CD14-positive monocyte (primary cell): ENCODE measurements at regions not wholly inside any gene's neighbourhood (a gene's known extent, or its start where the extent isn't known, plus 50 kb on each side); places are given as distances from the start of the nearest gene placed in this dataset.

Experiments
- DNase-seq, 3 donors: peaks; one replicate each; pipeline ENCODE4 v3.0.0-alpha.2; 2011 to 2022
- H2AFZ ChIP-seq: 2 replicates; pipeline ENCODE4 v1.6.0; 2012; ENCODE audit warnings: mild to moderate bottlenecking, low read depth, low read length, inconsistent platforms; ENCODE audit not compliant: insufficient read depth, poor library complexity, severe bottlenecking
- H3K27ac ChIP-seq, 2 donors: 1 replicate in 1 of 2; 2 replicates in 1 of 2; pipeline ENCODE4 v1.5.1; 2012 to 2013; ENCODE audit warnings: low read length in 2 of 2, control low read depth in 1 of 2, inconsistent platforms in 1 of 2, low read depth in 1 of 2, mild to moderate bottlenecking in 1 of 2
- H3K27me3 ChIP-seq, 2 donors: one replicate each; pipeline versions ENCODE4 v1.6.0 to v1.6.1; 2011 to 2013; ENCODE audit warnings: low read length in 2 of 2; ENCODE audit not compliant: control insufficient read depth in 2 of 2, insufficient read depth in 2 of 2
- H3K36me3 ChIP-seq, 2 donors: replicated peaks in 1 of 2; 1 replicate in 1 of 2; 2 replicates in 1 of 2; pipeline versions ENCODE4 v1.5.1 to v1.6.1; 2012 to 2013; ENCODE audit warnings: low read length in 2 of 2, control low read depth in 1 of 2, inconsistent platforms in 1 of 2, mild to moderate bottlenecking in 1 of 2; ENCODE audit not compliant: insufficient read depth in 2 of 2, control insufficient read depth in 1 of 2
- H3K4me1 ChIP-seq, 2 donors: 1 replicate in 1 of 2; 2 replicates in 1 of 2; pipeline versions ENCODE4 v1.5.1 to v1.6.1; 2012 to 2013; ENCODE audit warnings: low read length in 2 of 2, control low read depth in 1 of 2, inconsistent platforms in 1 of 2, mild to moderate bottlenecking in 1 of 2, moderate library complexity in 1 of 2; ENCODE audit not compliant: insufficient read depth in 2 of 2, control insufficient read depth in 1 of 2
- H3K4me2 ChIP-seq: replicated peaks from 2 replicates; pipeline ENCODE3; 2012; ENCODE audit warnings: low read length, moderate library complexity, mild to moderate bottlenecking; ENCODE audit not compliant: poor library complexity, severe bottlenecking; ENCODE audit errors: extremely low read depth
- H3K4me3 ChIP-seq, 3 experiments: fragments of 200-600 bp in 1 of 3; sonication (generic) in 1 of 3; replicated peaks in 1 of 3; 1 replicate in 2 of 3; 2 replicates in 1 of 3; pipeline ENCODE4 v1.5.1; 2011 to 2013; ENCODE audit warnings: low read length in 3 of 3, mild to moderate bottlenecking in 3 of 3, control low read depth in 2 of 3, low read depth in 2 of 3, inconsistent platforms in 1 of 3, moderate library complexity in 1 of 3
- H3K79me2 ChIP-seq: 2 replicates; pipeline ENCODE4 v1.6.0; 2012; ENCODE audit warnings: mild to moderate bottlenecking, control low read depth, inconsistent platforms, low read length, moderate library complexity; ENCODE audit not compliant: insufficient read depth
- H3K9ac ChIP-seq: 2 replicates; pipeline ENCODE4 v1.6.0; 2017; ENCODE audit warnings: low read length, mild to moderate bottlenecking; ENCODE audit not compliant: insufficient read depth, poor library complexity, severe bottlenecking
- H3K9me3 ChIP-seq, 2 donors: replicated peaks in 1 of 2; 1 replicate in 1 of 2; 2 replicates in 1 of 2; pipeline versions ENCODE4 v1.5.1 to v1.6.1; 2012 to 2013; ENCODE audit warnings: low read length in 2 of 2, control low read depth in 1 of 2; ENCODE audit not compliant: control insufficient read depth in 1 of 2, insufficient read depth in 1 of 2
- H4K20me1 ChIP-seq: 2 replicates; pipeline ENCODE4 v1.6.0; 2012; ENCODE audit warnings: mild to moderate bottlenecking, low read length, control low read depth, moderate library complexity; ENCODE audit not compliant: insufficient read depth
- H3K27ac Mint-ChIP-seq, 7 donors: one replicate each; pipeline ENCODE4 v1.8.0; 2020; ENCODE audit warnings: mild to moderate bottlenecking in 7 of 7, mixed read lengths in 7 of 7, moderate library complexity in 6 of 7, inconsistent platforms in 2 of 7
- H3K27me3 Mint-ChIP-seq, 3 donors: one replicate each; pipeline ENCODE4 v1.8.0; 2021 to 2022; ENCODE audit warnings: low read depth in 3 of 3, mild to moderate bottlenecking in 3 of 3, mixed read lengths in 3 of 3, moderate library complexity in 3 of 3, inconsistent platforms in 1 of 3
- H3K36me3 Mint-ChIP-seq, 2 donors: one replicate each; pipeline ENCODE4 v1.8.0; 2020; ENCODE audit warnings: mixed read lengths in 2 of 2, inconsistent platforms in 1 of 2, mild to moderate bottlenecking in 1 of 2
- H3K4me1 Mint-ChIP-seq: one replicate; pipeline ENCODE4 v1.8.0; 2020; ENCODE audit warnings: mild to moderate bottlenecking, mixed read lengths
- H3K4me3 Mint-ChIP-seq, 2 donors: one replicate each; pipeline ENCODE4 v1.8.0; 2020; ENCODE audit warnings: mild to moderate bottlenecking in 2 of 2, mixed read lengths in 2 of 2, moderate library complexity in 1 of 2
- H3K9me3 Mint-ChIP-seq, 7 donors: one replicate each; pipeline ENCODE4 v1.8.0; 2020 to 2022; ENCODE audit warnings: mixed read lengths in 7 of 7, mild to moderate bottlenecking in 6 of 7, moderate library complexity in 6 of 7, inconsistent platforms in 2 of 7
- WGBS: methylation state at CpG from one replicate; pipeline ENCODE4 v1.1.5; 2013; ENCODE audit warnings: missing lambda C conversion rate; ENCODE audit not compliant: insufficient coverage; 5-methylcytosine and 5-hydroxymethylcytosine counted together
- intact Hi-C, 2 donors: fragments of 100-400 bp; cut with micrococcal nuclease; formaldehyde crosslinking; loops; one replicate each; pipeline versions ENCODE4 v1.15.0 to v1.15.1; 2023
- TF ChIP-seq, protein P1 (sequence below): fragments of 200-600 bp; IDR thresholded peaks from one replicate; pipeline ENCODE4 v1.8.0; 2022; ENCODE audit warnings: antibody characterized with exemption, mild to moderate bottlenecking

DNA sequence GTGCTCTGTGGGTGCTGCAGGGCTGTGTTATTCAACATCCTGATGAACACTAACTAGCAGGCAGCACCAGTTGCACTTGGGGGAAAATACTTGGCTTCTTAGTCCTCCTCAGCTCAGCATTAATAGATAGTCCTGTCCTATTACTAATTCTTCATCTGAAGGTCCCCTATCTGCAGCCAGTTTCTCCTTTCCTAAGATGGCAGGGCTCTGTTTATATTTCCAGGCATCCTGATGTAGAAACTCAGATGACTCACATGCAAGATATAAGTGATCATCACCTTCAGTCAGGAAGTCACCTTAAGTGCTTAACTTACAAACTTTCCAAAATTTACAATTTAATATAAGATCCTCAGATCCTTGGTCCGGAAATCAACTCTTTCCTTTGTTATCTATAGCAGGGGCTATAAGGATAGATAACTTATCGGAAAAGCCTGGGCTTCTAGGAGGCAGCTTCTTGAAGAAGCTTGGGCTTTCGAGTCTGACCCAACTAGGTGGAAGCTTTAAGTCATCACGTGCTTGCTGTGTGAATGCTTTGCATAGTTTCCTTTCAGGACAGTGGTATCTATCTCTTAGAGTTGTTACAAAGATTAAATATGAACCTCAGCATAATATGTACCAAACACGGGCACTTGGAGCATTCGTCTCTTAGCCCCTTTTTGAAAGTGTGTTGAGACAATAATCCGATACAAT, 181.0 kb upstream of the GRIP1 start:
- no peak overlapping the region for H2AFZ ChIP-seq
- no peak overlapping the region for H3K27ac ChIP-seq
- H3K79me2 ChIP-seq: no peaks in the 10 kb centered on the region
- TF ChIP-seq, protein P1, sequence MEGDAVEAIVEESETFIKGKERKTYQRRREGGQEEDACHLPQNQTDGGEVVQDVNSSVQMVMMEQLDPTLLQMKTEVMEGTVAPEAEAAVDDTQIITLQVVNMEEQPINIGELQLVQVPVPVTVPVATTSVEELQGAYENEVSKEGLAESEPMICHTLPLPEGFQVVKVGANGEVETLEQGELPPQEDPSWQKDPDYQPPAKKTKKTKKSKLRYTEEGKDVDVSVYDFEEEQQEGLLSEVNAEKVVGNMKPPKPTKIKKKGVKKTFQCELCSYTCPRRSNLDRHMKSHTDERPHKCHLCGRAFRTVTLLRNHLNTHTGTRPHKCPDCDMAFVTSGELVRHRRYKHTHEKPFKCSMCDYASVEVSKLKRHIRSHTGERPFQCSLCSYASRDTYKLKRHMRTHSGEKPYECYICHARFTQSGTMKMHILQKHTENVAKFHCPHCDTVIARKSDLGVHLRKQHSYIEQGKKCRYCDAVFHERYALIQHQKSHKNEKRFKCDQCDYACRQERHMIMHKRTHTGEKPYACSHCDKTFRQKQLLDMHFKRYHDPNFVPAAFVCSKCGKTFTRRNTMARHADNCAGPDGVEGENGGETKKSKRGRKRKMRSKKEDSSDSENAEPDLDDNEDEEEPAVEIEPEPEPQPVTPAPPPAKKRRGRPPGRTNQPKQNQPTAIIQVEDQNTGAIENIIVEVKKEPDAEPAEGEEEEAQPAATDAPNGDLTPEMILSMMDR: no peak
- H3K36me3 Mint-ChIP-seq: no peaks in the 10 kb centered on the region
- H3K4me2 ChIP-seq: no peak overlapping the region
- H3K9me3 ChIP-seq: no peaks in the 10 kb centered on the region
- no peak for DNase-seq
- H3K9ac ChIP-seq: no peak overlapping the region
- no CpG with 5 or more reads among the region's 7 CpGs for WGBS
- no peak overlapping the region for H3K4me3 ChIP-seq
- no peaks in the 10 kb centered on the region for H3K9me3 Mint-ChIP-seq
- H3K36me3 ChIP-seq: no peaks in the 10 kb centered on the region
- H3K27me3 Mint-ChIP-seq: no peaks in the 10 kb centered on the region
- no peak overlapping the region for H3K4me3 Mint-ChIP-seq
- H4K20me1 ChIP-seq: no peaks in the 10 kb centered on the region
- no peak overlapping the region for H3K27ac Mint-ChIP-seq
- no peaks in the 10 kb centered on the region for H3K4me1 Mint-ChIP-seq
- intact Hi-C loops: loop anchor here in 1 of 2 donors (5.0 kb wide), 1 partner anchor 173 kb away; no protein-coding TSS in a partner anchor
- H3K4me1 ChIP-seq: no peaks in the 10 kb centered on the region
- H3K27me3 ChIP-seq: no peaks in the 10 kb centered on the region

DNA sequence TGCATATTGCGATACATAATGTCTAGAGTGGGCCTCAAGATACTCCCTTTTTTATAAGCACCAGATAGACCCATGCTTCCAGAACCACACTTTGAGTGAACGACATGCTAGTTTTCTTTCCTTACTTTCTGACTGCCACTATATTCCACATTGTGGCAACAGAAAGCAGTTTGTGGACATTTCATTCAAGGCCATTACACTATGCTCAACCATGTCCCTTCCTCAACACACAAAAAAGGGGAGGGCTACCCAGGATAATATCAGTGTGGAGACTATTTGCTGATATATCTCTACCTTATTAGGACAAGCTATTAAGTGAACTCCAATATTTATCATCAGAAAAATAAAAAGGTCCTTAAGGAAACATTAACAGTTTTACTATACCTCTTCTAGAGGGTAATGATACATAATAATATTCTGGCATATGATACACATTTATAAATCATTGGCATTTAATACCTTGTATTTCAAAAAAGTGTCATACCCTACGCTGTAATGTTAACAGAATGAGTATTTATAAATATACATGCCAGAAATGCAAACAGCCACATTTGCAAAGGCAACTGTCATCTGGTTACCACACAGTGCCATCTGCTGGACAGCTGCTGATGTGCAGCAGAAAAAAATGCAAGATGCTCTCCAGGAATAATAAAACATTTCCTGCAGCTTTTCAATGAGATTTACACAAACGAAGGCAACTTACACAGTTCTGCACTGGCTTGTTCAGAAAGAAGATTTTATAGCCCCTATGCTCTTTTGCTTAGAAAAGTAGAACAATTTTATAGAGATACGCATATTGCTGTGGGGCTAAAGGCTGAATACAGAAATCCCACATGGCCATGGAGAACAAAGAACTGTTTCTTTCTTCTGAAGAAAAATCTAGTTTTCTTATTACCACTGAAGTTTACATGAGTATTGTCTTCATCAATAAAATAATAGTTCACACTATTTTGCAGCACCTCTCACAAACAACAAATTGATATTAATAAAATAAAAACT, 182.2 kb upstream of the GRIP1 start:
- Histone ChIP-seq H3K9ac (no peak overlapping the region), H2AFZ (no peak overlapping the region), H3K36me3 (no peaks in the 10 kb centered on the region), H3K9me3 (no peaks in the 10 kb centered on the region), H3K4me1 (no peaks in the 10 kb centered on the region), H3K4me3 (no peak overlapping the region), H3K4me2 (no peak overlapping the region), H3K27ac (no peak overlapping the region), H3K79me2 (no peaks in the 10 kb centered on the region), H3K27me3 (no peaks in the 10 kb centered on the region), H4K20me1 (no peaks in the 10 kb centered on the region)
- H3K36me3 Mint-ChIP-seq: no peaks in the 10 kb centered on the region
- H3K27ac Mint-ChIP-seq: no peak overlapping the region
- WGBS: 83% methylated on average over 2 of the region's 5 CpGs
- H3K9me3 Mint-ChIP-seq: no peaks in the 10 kb centered on the region
- TF ChIP-seq, protein P1: peak; percentile 93
- peak; percentile 23 to 44 (median 35) for DNase-seq
- intact Hi-C loops: loop anchor here in 1 of 2 donors (5.0 kb wide), 1 partner anchor 174 kb away; no protein-coding TSS in a partner anchor
- H3K4me3 Mint-ChIP-seq: no peak overlapping the region
- no peaks in the 10 kb centered on the region for H3K4me1 Mint-ChIP-seq
- peaks cover 0 to 2% (median 0%) of the 10 kb centered on the region in 3 donors for H3K27me3 Mint-ChIP-seq
